Fibroblast of lung (primary cell): ENCODE measurements at regions not wholly inside any gene's neighbourhood (a gene's known extent, or its start where the extent isn't known, plus 50 kb on each side); places are given as distances from the start of the nearest gene placed in this dataset.

ENCODE experiments used
- EZH2 ChIP-seq: IDR thresholded peaks from 2 replicates; pipeline ENCODE4 v1.5.1; 2012; ENCODE audit warnings: low read length, control low read depth, mild to moderate bottlenecking; ENCODE audit errors: missing control alignments
- TF ChIP-seq, protein P1 (sequence below), 2 donors: IDR thresholded peaks in 1 of 2; conservative IDR thresholded peaks in 1 of 2; 1 replicate in 1 of 2; 2 replicates in 1 of 2; pipeline ENCODE4 v1.5.1; 2011 to 2012; ENCODE audit warnings: low read length in 2 of 2, control low read depth in 1 of 2, inconsistent platforms in 1 of 2, low read depth in 1 of 2, mild to moderate bottlenecking in 1 of 2

- TF ChIP-seq, protein P1, sequence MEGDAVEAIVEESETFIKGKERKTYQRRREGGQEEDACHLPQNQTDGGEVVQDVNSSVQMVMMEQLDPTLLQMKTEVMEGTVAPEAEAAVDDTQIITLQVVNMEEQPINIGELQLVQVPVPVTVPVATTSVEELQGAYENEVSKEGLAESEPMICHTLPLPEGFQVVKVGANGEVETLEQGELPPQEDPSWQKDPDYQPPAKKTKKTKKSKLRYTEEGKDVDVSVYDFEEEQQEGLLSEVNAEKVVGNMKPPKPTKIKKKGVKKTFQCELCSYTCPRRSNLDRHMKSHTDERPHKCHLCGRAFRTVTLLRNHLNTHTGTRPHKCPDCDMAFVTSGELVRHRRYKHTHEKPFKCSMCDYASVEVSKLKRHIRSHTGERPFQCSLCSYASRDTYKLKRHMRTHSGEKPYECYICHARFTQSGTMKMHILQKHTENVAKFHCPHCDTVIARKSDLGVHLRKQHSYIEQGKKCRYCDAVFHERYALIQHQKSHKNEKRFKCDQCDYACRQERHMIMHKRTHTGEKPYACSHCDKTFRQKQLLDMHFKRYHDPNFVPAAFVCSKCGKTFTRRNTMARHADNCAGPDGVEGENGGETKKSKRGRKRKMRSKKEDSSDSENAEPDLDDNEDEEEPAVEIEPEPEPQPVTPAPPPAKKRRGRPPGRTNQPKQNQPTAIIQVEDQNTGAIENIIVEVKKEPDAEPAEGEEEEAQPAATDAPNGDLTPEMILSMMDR (conservative IDR thresholded peaks at IDR 0.05 in 1 of 2, IDR thresholded peaks at IDR 0.05 in 1 of 2; ENCODE audit: low read depth in 1 of 2, low read length in 2 of 2) = no peak
- TF ChIP-seq EZH2 = no peak
Observed at GRCh38 chr20:56860413-56860812, 231.3 kb downstream of the TFAP2C start.
